ENCODE measurements at regions not wholly inside any gene's neighbourhood (a gene's known extent, or its start where the extent isn't known, plus 50 kb on each side); places are given as distances from the start of the nearest gene placed in this dataset.

DNA sequence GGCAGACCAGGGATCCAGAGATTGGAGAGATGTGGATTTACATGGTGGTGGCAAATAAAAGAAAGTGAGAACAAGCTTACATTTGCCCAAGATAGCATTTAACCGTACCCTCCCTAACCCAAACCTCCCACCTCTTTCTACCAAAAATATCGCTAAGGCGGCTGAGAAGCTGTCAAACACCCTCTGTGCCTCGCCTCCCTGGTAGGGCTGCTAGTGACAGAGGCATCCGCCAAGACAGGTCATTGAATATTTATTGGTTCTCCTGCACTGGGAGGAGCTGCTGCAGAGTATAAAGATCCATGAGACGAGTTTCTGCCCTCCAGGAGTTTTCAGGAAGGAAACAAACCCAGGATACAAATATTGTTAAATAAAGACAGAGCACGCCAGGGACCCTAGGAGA lies 107.3 kb upstream of the TMC3 start:
- TF ChIP-seq, protein P1, sequence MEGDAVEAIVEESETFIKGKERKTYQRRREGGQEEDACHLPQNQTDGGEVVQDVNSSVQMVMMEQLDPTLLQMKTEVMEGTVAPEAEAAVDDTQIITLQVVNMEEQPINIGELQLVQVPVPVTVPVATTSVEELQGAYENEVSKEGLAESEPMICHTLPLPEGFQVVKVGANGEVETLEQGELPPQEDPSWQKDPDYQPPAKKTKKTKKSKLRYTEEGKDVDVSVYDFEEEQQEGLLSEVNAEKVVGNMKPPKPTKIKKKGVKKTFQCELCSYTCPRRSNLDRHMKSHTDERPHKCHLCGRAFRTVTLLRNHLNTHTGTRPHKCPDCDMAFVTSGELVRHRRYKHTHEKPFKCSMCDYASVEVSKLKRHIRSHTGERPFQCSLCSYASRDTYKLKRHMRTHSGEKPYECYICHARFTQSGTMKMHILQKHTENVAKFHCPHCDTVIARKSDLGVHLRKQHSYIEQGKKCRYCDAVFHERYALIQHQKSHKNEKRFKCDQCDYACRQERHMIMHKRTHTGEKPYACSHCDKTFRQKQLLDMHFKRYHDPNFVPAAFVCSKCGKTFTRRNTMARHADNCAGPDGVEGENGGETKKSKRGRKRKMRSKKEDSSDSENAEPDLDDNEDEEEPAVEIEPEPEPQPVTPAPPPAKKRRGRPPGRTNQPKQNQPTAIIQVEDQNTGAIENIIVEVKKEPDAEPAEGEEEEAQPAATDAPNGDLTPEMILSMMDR (IDR thresholded peaks at IDR 0.05; ENCODE audit: borderline replicate concordance, extremely low read depth, low read length, poor library complexity, severe bottlenecking), result no peak
- no peak for TF ChIP-seq EZH2 (IDR thresholded peaks at IDR 0.05; ENCODE audit: borderline replicate concordance, low read depth, low read length, severe bottlenecking)

All from DND-41 (cell line).